HG03565 (cell line): ENCODE measurements at regions not wholly inside any gene's neighbourhood (a gene's known extent, or its start where the extent isn't known, plus 50 kb on each side); places are given as distances from the start of the nearest gene placed in this dataset.
"Not testable (repeated sequence)": the region's sequence is repeated elsewhere in the genome, so short reads cannot be mapped to it uniquely, and the experiment has no call there.

Experiments
- ATAC-seq: cut with Tn5 transposase; IDR thresholded peaks from one replicate; pipeline ENCODE4 v1.9.1; 2021; ENCODE audit warnings: mild to moderate bottlenecking, moderate library complexity; ENCODE audit not compliant: unreplicated experiment

DNA sequence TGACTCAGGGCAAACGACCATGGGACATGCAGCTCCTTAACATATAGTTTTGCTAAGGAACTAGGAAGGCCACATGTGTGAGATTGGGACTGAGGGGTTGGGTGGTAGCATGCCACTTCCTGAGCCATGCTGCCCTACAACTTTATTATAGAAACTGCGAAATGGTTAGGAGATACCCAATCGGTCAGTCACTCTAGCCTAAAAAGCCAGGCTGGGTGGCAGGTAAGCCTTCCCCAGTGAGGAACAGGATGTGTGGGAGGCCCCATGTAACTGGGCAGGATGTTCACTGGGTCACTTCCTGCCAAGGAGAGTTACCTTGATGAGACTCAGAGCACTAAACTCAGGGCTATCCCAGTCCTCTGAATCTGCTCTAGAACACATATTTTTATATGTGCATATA is 123.5 kb downstream of the MAP3K7 start:
- ATAC-seq = no peak

DNA sequence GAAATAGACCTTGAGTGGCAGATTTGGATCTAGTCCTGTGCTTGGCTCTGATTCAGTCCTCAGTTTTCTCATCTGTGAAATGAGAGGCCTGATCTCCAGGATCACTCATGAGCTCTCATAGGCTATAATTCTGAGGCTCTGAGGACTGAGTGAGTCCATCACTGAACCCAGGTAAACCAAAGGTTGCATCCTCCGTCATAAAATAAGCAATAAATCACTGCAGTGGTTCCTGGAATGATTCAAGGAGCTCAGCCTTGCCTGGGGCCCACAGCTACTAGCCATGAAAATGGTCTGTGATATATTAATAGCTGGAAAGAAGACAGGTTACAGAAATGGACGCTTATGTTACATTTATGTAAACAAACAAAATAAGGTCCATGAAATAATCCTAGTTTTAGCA is 124.8 kb downstream of the MAP3K7 start:
- no peak for ATAC-seq

DNA sequence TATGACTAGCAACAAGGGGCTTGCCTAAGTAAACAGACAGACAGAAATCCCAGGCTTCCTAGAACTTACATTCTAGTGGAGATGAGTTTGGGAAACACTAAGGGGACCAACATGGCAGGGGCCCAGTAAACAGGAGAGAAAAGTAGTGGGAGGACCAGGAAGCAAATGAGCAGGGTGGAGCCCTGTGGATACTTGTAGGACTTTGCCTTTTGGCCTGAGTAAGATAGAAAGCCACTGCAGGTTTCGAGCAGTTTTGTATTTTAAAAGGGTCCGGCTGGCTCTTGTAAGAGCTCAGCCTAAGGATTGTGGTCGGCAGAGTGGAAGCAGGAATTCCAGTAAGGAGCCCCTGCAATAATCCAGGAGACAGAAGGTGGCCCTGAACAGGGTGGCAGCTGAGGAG is 125.5 kb downstream of the MAP3K7 start:
- ATAC-seq = no peak

DNA sequence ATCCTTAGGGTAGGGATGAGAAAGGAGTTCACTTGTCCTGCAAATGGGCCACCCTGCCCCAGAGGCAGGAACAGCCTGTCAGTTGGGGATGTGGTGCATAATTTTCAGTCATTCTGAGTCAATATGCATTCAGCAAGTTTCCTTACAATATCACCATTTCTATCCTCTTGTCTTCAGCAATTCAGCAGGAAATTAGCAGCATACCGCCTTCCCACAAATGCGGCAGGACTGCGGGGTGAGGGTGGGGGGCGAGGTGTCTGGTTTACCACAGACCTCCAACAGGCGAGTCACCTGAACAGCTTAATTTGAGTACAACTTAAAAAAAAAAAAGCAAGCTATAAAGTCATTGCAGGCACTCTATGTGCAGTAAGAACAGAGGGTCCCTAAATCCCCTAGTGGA is 126.8 kb downstream of the MAP3K7 start:
- no peak for ATAC-seq

DNA sequence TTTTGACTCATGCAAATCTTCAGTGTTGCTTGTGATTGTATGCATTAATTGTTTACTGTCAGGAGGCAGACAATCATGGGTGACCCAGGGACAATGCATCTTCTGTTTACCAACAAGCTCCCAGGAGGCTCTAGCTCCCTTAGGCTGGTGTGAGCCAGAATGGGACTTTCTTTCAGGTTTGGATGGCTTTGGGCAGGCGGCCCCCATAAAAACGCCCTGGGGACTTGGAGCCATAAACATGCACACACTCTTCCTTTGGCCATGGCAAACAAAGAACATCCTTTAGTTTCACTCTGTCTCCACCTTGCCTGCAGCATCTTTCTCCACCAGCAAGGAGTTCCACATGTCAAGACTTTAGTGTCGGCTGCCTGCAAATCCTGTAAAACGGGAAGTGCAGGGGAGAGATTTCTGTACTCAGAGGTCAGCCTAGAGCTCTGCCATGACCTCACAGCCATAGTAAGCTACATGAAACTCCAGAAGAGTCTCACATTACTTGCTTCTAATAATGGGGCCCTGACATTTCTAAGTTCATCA is 127.6 kb downstream of the MAP3K7 start:
- ATAC-seq = no peak

DNA sequence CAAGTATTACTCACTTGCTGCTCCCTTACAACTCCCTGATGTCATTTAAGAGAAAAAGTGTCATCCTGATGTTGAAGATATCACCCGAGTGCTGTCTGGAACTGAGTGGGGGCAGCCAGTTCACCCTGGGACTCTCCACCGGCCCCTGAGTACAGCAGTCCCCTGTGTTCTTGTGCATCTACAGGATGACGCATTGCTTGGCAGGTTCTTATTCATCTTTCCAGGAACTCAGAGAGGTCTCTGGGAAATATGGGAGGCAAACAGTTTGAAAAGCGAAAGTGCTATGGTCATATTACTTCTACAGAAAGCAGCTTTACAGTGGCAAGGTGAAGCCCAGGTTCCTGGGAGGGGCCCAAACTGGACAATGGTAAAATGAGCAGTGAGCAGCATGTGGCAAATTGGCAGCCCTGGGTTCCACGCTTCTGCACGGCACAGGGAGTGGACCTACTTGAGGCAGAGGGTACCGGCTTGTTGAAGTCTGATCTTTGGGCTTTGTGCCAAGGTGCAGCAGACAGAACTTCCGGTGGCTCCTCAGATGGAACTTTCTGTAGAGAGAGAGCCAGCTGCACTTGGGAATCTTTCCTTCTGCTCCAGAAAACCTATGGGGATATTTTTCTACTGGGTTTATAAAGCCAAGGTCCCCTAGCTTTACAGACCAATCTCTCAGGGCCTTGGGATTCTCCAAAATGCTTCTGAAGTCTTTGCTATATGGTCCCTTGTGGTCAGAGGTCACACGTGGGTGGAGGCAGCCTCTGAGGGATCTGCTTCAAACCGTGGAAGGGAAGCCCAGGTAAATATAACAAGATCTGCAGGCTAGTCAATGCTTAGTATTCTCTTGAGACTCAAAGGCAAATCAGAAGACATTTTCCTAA is 128.3 kb downstream of the MAP3K7 start:
- no peak for ATAC-seq

DNA sequence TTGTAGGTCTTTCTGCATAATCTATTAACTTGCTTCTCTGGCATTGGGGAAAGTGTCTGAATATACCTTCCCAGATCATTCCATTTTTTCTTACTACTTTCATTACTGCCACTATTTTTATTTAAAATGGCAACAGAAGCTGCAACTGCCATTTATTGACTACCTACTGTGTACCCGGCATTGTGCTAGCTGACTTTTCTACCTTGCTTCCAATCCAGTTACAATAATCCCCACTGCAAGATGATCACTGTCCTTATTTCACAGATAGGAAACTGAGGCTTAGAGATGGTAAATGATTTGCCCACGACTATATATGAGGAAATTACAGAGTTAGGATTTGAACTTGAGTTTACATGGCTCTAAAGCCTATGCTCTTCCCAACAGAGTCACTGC is 129.0 kb downstream of the MAP3K7 start:
- no peak for ATAC-seq

DNA sequence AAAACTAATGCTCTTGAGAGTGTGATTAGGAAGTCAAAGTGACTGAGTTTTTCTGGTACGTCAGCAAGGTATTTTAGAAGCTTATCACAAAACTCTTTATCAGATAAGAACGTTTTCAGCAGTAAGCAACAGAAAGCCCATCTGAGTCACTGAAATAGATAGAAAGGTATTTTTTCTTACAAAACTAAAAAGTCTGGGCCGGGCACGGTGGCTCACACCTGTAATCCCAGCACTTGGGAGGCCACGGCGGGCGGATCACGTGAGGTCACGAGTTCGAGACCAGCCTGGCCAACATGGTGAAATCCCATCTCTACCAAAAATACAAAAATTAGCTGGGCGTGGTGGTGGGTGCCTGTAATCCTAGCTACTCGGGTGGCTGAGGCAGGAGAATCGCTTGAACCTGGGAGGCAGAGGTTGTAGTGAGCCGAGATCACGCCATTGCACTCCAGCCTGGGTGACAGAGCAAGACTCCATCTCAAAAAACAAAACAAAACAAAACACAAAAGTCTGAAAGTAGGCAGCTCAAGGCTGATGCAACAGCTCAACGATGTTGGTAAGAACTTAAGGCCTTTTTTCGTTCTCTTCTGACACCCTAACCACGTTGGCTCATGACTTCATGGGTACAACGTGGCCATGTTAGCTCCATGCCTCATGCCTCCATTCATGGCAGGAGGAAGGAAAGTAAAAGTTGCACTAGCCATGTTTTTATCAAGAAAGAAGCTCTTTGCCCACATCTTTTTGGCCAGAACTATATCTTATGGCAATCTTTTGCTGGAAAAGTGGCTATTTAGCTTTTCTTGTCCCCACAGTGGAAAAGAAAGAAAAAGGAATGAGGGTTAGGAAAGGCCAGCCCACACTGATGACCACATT is 129.6 kb downstream of the MAP3K7 start:
- ATAC-seq = not testable (repeated sequence)

DNA sequence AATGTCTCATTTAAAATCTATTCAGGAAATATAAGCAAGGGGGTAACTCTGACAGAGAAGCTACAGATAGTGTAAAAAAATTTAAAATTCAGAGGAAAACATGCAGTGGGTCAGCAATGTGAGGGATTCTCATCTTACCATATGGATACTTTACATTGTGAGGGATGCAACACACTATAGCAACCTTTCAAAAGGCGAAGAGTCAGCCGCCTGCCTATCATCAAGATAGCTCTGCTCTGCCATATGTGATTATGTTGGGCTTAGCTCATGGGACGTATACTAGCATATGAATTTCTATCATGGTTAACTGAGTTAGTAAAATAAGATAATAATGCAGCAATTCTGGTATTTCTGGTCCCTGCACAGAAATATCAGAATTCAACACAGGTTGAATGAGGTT is 130.9 kb downstream of the MAP3K7 start:
- ATAC-seq = no peak

DNA sequence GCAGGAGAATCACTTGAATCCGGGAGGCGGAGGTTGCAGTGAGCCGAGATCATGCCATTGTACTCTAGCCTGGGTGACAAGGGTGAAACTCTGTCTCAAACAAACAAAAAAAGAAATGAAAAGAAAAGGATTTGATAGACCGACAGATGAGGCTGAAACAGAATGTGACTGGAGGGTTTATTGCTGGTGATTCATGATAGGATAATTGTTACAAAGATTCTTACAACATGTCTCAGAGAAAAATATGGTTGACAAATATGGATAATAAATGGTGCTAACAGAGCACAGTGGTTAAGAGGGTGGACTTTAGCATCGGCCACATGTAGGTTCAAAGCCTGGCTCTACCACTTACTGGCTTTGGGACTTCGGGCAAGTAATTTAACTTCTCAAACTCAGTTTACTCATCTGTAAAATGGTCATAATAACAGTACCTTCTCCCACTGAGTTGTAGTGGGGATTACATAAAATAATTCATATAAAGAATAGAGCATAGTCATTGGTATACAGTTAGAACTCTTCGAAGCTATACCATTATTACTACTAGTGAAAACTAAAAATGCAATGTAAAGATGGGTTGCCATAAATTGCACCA is 131.9 kb downstream of the MAP3K7 start:
- no peak for ATAC-seq

DNA sequence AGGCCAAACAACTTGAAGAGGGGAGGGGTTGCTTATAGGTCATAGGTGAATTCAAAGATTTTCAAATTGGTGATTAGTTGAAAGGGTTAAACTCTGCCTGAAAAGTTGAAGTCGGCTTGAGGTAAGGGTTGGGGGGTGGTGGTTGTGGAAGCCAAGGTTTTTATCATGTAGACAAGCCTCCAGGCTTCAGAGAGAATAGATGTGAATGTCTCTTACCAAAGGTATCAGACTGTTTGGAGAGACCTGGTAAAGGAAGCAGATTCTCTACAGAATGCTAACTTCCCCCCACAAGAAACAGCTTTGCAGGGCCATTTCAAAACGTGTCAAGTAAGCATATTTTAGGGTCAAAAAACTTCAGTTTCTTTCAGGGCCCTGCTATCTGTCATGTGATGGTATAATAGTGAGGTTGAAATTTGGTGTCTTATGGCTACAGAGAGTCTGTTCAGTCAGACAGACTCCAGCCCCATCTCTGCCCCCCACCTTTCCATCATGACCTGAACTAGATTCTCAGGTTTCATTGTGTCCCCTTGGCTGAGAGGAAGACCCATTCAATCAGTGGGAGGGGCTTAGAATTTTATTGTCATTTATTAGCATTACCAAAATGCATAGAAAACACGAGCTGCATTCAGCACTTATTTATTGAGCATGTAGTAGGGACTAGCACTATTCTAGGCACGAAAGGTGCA is 136.5 kb downstream of the MAP3K7 start:
- no peak for ATAC-seq

DNA sequence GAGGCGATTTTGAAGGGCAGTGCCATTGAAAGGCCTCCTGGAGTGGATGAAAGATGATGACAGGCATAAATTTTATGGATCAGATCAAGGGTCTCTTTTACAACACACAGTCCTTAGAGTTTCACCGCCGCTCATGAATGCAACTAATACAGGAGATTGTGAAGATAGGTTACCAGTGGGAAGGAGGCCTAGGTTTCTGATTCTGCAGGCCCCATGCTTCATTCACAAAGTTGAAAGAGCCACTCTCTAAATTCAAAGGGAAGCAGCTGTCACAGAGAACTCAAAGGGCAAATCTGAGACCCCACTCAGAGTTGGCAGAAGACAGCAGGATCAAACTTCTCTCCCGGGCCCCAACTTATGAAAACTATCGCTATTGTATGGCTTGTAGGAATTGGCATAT is 137.6 kb downstream of the MAP3K7 start:
- no peak for ATAC-seq

DNA sequence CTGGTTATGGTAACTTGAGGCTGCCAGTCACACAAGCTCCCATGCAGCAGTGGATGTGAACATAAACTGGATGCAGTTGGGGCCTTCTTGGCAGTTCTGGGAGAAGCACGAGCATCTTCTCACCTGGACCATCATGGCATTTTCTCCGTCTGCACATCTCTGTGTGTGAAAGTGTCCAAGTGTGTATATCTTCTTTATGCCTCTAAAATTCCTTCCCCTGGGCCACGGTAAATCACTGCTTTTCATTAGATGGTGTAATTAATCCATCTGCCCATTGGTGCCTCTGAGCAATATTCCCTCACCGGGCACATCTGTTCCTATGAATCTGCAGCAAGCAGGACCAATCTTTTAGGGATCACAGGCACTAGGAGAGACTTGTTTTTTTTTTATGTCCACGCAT is 138.0 kb downstream of the MAP3K7 start:
- ATAC-seq = no peak

DNA sequence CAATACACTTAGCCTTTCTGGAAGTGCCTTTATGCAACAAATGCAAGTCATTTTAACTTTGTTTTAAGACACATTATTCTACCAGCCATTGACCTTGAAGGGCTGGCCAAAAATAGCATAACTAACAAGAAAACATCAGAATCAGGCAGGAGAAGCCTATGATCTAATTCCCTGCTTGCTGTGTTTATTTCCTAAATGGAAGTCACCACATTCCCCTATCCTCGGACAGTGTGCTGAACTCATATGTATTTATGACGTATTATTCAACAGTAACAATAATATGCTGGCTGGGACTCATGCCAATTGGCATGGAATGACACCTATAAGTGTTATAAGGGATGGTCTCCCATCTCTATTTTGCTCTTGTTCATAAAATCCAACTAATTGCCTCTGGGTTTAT is 140.7 kb downstream of the MAP3K7 start:
- ATAC-seq = no peak

DNA sequence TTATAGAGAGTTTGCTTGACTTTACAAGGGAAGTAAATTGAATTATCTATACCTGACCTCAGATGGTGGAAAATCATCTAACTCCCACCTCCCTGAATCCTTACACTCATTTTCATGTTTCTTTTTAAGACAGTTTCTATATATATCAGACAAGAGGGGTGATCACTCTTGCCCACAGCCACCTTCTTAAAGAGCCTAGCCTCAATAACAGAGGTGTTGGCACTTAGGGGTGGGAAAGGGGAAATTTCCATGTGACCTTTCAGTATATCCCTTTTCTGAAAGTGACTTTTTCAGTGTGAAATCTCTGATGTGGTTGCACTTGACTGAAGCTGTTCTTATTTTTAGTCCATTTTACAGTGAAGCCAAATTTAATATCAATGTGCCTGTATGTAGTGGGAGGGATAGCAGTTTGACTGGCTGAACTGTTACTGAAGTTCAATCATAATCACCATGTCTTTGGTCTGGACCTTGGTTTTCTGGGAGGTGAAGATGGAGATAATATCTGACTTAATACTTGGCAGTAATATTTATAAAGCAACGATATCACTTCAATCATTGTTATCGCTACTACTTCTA is 141.3 kb downstream of the MAP3K7 start:
- ATAC-seq = no peak

DNA sequence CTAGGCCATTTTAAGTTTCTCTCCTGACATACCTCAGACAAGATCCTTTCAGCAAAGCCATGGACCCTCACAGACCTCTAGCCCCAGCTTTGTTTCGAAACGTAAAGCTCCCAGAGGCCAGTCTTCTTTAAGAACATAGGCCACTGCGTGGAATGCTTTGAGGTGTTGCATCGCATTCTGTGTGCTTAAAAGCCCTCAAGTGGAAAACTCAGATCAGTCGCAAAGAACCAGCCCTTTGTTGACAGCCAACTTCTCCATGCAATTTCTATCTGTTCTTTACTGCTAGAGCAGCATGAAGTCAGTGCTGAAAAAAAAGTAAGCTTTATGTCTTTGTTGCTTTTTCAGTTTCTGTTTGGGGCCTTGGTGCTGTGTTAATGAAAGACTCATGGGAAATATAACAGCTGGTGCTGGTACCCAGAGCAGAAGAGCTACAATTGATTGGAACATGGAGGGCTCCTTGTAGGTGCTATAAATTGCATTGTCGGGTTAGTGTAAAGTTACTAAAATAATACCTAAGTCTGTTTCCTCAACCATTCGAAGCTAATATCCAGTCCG is 142.6 kb downstream of the MAP3K7 start:
- ATAC-seq = no peak

DNA sequence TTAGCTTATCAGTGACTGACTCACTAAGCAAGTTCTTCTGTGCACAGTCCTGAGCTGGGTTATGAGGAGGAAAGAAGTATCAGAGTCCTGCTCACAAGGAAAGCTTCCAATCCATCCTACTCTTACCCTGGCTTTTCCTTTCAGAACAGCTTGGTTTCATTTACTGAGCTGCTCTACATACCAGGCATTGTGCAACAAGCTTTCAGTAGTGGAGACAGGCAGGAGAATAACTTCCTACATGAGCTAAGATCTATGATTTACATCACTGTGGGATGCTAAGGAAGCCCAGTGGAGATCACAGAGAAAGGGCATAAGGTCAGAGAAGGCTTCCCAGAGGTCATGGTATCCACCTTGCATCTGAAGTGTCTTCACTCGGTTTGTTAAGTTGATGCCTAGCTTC is 144.5 kb downstream of the MAP3K7 start:
- no peak for ATAC-seq

DNA sequence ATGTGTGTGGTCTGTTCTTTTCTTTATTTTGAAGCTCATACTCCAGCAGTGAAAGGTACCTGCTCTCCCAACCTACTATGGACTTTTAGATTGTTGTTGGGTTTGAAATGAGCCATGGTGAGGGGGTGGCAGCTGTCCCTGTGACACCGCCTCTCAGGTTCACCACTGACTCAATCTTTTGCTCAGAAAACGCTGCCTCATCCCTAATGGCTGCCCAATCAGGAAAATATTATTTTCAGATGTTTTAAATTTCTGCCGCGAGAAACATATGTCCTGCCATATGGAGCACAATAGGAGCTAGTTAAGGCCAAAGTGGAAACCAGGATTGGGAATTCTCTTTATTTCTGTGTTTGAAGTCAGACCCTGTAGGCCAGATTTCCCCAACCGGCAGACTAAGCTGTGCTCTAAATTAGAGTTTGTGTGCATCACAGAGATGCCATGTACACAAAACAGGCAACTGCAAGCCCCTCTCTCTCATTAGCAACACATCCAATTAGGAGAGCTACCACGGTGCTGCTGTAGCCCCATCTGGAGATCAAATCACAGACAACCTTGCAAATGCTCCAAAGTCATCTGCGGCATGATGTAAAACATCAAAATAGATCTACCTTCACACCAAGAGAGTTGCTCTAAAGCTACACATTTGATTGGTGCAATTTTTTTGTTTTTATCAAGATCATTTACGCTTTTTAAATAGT is 144.1 kb upstream of the BACH2 start:
- ATAC-seq = no peak

DNA sequence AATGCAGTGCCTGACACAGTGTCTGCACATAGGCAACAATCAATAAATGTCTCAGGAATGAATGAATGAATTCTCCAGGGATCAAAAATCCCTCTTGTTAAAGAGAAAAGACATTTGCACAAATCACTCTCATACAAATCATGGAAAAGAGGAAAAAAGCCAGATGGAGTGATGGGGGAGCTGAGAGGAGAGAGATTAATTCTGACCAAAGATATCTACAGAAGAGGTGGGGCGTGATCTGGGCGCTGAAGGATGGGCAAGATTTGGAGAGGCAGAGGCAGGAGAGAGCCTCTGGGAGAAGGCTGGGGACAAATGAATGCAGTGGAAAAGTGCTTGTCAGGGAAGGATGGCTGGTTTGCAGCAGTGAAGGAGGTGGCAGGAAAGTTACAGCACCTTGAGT is 142.9 kb upstream of the BACH2 start:
- ATAC-seq = no peak

DNA sequence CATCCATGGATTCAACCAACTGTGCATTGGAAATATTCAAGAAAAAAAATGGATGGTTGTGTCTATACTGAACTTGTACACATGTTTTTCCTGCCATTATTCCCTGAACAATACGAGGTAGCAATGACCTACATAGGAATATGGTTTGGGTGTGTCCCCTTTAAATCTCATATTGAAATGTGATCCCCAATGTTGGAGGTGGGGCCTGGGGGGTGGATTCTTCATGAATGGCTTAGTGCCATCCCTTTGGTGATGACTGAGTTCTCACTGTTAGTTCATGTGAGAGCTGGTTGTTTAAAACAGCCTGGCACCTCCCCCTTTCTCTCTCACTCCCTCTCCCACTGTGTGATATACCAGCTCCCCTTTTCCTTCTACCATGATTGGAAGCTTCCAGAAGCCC is 139.8 kb upstream of the BACH2 start:
- ATAC-seq = no peak
